ENCODE measurements at regions not wholly inside any gene's neighbourhood (a gene's known extent, or its start where the extent isn't known, plus 50 kb on each side); places are given as distances from the start of the nearest gene placed in this dataset.

DNA sequence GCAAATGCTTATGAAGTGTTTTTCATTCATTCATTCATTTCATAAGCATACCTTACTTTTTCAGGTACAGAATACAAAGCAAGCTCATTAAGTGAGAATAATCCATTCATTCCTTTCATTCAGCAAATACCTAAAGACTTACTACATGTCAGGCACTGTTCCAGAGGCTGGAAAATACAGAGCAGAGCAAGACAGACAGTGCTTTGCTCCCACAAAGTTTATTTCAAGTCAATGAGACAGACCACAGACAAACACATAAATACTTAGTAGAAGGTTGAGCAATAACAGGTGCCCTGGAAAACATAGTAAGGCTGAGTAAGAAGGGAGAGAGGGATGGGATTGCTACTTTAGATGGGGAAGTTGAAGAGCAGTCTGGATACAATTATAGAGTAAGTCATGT is 309.8 kb downstream of the C1D start:
- DNase-seq (ENCODE audit: low spot score), result no peak
- Histone ChIP-seq H3K4me3 (no peak overlapping the region), H3K27ac (no peak overlapping the region)
- TF ChIP-seq, protein P1, sequence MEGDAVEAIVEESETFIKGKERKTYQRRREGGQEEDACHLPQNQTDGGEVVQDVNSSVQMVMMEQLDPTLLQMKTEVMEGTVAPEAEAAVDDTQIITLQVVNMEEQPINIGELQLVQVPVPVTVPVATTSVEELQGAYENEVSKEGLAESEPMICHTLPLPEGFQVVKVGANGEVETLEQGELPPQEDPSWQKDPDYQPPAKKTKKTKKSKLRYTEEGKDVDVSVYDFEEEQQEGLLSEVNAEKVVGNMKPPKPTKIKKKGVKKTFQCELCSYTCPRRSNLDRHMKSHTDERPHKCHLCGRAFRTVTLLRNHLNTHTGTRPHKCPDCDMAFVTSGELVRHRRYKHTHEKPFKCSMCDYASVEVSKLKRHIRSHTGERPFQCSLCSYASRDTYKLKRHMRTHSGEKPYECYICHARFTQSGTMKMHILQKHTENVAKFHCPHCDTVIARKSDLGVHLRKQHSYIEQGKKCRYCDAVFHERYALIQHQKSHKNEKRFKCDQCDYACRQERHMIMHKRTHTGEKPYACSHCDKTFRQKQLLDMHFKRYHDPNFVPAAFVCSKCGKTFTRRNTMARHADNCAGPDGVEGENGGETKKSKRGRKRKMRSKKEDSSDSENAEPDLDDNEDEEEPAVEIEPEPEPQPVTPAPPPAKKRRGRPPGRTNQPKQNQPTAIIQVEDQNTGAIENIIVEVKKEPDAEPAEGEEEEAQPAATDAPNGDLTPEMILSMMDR (IDR thresholded peaks at IDR 0.05), result no peak

DNA sequence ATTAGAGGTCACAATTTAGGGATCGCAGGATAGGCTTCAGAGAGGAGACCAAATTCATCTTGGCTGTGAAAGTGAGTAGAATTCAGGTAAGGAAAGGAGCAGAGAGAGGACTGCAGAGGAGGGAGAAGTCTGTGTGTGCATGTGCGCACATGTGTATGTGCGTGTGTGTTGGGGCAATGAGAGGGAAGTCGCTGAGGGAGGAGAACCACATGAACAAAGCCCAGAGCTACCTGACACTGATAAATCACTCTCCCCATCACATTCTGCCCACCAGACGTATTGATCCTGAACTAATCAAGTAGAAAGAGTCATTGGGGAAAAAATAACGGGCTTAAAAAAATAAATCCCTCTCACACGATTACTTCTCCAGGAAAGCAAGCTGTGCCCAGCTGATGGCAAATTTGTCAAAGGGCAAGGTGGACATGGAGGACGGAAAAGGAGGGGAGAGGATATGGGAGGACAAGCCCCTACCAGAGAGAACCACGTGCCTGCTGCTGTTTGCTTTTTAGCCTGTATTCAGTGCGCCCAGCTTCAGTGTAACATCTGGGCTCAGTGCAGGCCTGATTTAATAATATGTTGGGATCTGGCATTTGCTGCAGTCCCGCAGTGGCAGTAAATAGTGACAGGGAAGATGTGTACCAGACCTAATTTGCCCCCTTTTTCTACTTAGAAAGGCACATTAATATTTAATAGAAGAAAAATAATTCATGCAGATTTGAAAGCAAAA is 307.5 kb downstream of the C1D start:
- Histone ChIP-seq H3K4me3 (no peak overlapping the region), H3K27ac (no peak overlapping the region)
- DNase-seq (ENCODE audit: low spot score), result no peak
- TF ChIP-seq, protein P1 (IDR thresholded peaks at IDR 0.05), result no peak

DNA sequence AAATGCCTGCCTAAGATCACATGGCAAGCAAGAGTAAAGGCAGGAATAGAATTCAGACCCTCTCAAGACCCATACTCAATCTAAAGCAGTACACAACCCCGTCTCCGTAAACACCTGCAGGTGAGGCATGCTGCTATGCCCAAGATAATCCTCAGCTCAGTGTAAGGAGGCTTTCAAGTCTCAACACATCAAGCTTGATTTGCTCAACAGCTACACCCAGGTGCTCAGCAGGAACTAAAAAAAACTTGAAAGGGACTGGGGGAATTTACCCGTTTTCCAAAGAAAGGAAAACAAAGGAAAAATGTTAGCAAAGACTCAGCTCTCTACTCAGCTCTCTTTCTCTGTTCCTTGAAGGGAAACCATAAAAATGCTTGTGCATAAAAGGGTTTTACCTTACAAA is 301.8 kb downstream of the C1D start:
- no peak overlapping the region for H3K27ac ChIP-seq
- TF ChIP-seq, protein P1 (IDR thresholded peaks at IDR 0.05), result no peak
- no peak for DNase-seq (ENCODE audit: low spot score)
- no peak overlapping the region for H3K4me3 ChIP-seq

DNA sequence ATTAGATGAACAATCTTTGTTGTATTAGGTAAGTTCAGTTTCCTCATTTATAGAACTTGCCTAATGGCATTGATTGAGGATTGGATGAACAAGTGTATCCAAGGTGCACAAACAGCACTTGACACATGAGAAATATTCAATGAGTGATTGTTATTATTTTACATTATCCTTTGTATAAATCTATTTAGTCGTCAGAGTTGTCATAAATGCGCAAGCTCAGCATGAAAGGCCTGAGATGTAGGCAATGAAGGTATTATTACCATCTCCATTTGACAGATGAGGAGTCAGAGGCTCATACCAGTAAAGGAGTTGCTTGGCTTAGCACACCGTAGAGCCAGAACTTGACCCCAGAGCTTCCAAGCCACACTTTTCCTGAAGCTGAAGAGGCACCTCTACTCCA is 291.4 kb downstream of the C1D start:
- H3K27ac ChIP-seq, result no peak overlapping the region
- TF ChIP-seq, protein P1 (IDR thresholded peaks at IDR 0.05), result no peak
- no peak overlapping the region for H3K4me3 ChIP-seq
- DNase-seq (ENCODE audit: low spot score), result no peak

DNA sequence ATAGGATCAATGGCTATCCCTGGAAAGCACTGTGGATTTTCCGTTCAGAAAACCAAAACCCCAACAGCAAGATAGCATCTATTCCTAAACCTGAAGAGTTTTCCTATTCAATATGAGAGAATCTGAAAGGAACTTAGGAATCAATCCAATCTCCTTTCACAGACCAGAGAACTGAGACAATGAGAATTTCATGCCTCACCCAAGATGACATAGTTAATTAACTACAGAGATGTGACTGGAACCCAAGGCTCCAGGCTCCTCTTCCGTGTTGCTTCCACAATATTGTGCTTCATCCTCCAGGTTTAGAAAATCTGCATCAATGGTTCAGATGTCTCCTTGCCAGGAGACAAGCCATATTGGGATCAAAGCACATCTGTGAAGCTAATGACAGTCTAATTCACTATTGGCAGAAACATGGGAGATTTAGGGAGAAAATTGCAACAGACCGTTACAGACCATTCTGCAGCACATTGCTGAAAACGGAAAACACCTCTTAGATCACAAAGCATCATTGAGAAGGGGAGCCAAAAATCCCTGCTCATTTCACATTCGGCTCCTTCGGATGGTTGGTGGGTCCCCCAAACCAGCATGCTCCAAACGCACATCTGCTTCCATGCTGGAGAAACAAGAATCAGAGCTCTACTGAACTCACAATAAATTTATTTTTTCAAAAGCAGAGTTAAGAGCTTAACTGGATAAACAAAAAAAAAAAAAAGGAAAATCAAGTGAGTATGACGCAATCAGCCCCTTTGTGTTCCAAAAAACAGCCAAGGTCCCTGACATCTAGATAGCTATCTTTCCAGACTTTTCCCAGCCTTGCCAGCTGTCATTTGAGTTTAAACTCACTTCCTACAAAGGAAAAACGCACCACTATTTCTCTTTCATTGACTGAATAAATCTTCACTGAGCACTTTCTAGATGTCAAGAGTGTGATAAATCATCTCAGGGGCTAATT is 290.3 kb downstream of the C1D start:
- Histone ChIP-seq H3K4me3 (no peak overlapping the region), H3K27ac (no peak overlapping the region)
- TF ChIP-seq, protein P1 (IDR thresholded peaks at IDR 0.05), result no peak
- DNase-seq (ENCODE audit: low spot score), result no peak

DNA sequence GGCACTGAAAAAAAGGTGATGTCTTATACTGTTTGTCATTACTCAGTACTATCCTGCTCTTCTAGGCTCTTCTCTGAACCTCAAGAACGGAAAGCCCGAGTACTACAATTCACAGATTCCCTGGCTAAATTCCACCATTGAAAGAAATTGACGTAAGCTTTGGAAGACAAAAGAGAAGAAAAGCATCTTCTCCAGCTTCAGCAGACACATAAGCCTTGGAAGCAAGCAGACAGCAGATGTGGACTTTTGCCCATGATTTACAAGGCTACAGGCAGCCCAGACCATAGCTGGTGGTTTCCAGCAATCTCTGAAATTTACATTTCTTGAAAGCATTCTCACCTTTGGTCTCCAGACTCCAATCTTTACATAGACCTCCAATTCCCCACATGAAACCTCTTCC is 289.0 kb downstream of the C1D start:
- TF ChIP-seq, protein P1 (IDR thresholded peaks at IDR 0.05), result no peak
- DNase-seq (ENCODE audit: low spot score), result no peak
- H3K4me3 ChIP-seq, result no peak overlapping the region
- H3K27ac ChIP-seq, result no peak overlapping the region

Measured in coronary artery (tissue), 2 donors.